Stomach (tissue), 8 donors: ENCODE measurements at regions not wholly inside any gene's neighbourhood (a gene's known extent, or its start where the extent isn't known, plus 50 kb on each side); places are given as distances from the start of the nearest gene placed in this dataset.

ENCODE experiments used
- DNase-seq, 2 donors: peaks; one replicate each; pipeline versions ENCODE4 v3.0.0 to v3.0.0-alpha.2; 2013 to 2019
- H3K27ac ChIP-seq, 5 donors: fragments of 200-600 bp in 4 of 5; sonication (generic) in 4 of 5; one replicate each; pipeline ENCODE4 v1.5.1; 2013 to 2019; ENCODE audit warnings: mild to moderate bottlenecking in 1 of 5, moderate library complexity in 1 of 5
- H3K27me3 ChIP-seq, 3 donors: fragments of 200-600 bp; sonication (generic); one replicate each; pipeline ENCODE4 v1.5.1; 2017 to 2019; ENCODE audit warnings: mixed run types in 1 of 3
- H3K36me3 ChIP-seq, 4 donors: fragments of 200-600 bp; sonication (generic); 1 replicate in 3 of 4; 2 replicates in 1 of 4; pipeline ENCODE4 v1.5.1; 2016 to 2019
- H3K4me1 ChIP-seq, 4 donors: fragments of 200-600 bp; sonication (generic); one replicate each; pipeline ENCODE4 v1.5.1; 2016 to 2019
- H3K4me3 ChIP-seq, 4 donors: fragments of 200-600 bp; sonication (generic) in 3 of 4; one replicate each; pipeline ENCODE4 v1.5.1; 2016 to 2019; ENCODE audit warnings: mild to moderate bottlenecking in 1 of 4
- H3K9me3 ChIP-seq, 4 donors: fragments of 200-600 bp; sonication (generic); one replicate each; pipeline ENCODE4 v1.5.1; 2016 to 2019
- EP300 ChIP-seq: sonication (generic); formaldehyde crosslinking; IDR thresholded peaks from one replicate; pipeline ENCODE4 v1.6.1; 2017; ENCODE audit warnings: antibody characterized with exemption
- POLR2A ChIP-seq, 4 donors: fragments of 450-650 bp; IDR thresholded peaks; one replicate each; pipeline ENCODE4 v1.6.1; 2016; ENCODE audit warnings: antibody characterized with exemption in 4 of 4, control low read depth in 2 of 4, mild to moderate bottlenecking in 1 of 4, moderate library complexity in 1 of 4
- POLR2AphosphoS5 ChIP-seq, 3 donors: sonication (generic); formaldehyde crosslinking; IDR thresholded peaks; one replicate each; pipeline ENCODE4 v1.6.1; 2016; ENCODE audit warnings: antibody characterized with exemption in 3 of 3
- WGBS, 5 donors: extraction: QIAGEN DNeasy Blood & Tissue Kit in 3 of 5; methylation state at CpG; one replicate each; pipeline versions ENCODE4 v1.1.5 to v1.1.7; 2013 to 2018; 5-methylcytosine and 5-hydroxymethylcytosine counted together
- intact Hi-C: fragments of 100-400 bp; cut with DNase I; formaldehyde crosslinking; loops from one replicate; pipeline ENCODE4 v1.15.1; 2023; ENCODE audit warnings: low total_unique reads
- TF ChIP-seq, protein P1 (sequence below), 7 experiments: fragments of 450-650 bp in 4 of 7; fragments of 200-600 bp in 3 of 7; sonication (generic) in 3 of 7; IDR thresholded peaks; one replicate each; pipeline ENCODE4 v1.5.1; 2016 to 2019; ENCODE audit warnings: antibody characterized with exemption in 7 of 7, control low read depth in 2 of 7, mild to moderate bottlenecking in 1 of 7
- donor health status: healthy with polysubstance abuse.
- donor health status: Bipolar disorder and iron deficiency.
- donor health status: healthy.

GRCh38 chr11:127332896-127333295 lies 332.3 kb upstream of the KIRREL3 start:
- Histone ChIP-seq H3K4me3 (no peak overlapping the region), H3K36me3 (no peaks in the 10 kb centered on the region), H3K9me3 (peaks cover 0 to 14% (median 3%) of the 10 kb centered on the region in 4 donors), H3K27ac (no peak overlapping the region), H3K4me1 (no peaks in the 10 kb centered on the region), H3K27me3 (no peaks in the 10 kb centered on the region)
- no peak for DNase-seq
- 69 to 78% (median 71%) methylated on average over 2 of the region's 2 CpGs for WGBS, 5 donors
- intact Hi-C loops = no loop called here
- TF ChIP-seq, protein P1, sequence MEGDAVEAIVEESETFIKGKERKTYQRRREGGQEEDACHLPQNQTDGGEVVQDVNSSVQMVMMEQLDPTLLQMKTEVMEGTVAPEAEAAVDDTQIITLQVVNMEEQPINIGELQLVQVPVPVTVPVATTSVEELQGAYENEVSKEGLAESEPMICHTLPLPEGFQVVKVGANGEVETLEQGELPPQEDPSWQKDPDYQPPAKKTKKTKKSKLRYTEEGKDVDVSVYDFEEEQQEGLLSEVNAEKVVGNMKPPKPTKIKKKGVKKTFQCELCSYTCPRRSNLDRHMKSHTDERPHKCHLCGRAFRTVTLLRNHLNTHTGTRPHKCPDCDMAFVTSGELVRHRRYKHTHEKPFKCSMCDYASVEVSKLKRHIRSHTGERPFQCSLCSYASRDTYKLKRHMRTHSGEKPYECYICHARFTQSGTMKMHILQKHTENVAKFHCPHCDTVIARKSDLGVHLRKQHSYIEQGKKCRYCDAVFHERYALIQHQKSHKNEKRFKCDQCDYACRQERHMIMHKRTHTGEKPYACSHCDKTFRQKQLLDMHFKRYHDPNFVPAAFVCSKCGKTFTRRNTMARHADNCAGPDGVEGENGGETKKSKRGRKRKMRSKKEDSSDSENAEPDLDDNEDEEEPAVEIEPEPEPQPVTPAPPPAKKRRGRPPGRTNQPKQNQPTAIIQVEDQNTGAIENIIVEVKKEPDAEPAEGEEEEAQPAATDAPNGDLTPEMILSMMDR (IDR thresholded peaks at IDR 0.05) = no peak
- TF ChIP-seq EP300 (no peak), POLR2A (IDR thresholded peaks at IDR 0.05) (no peak), POLR2AphosphoS5 (IDR thresholded peaks at IDR 0.05) (no peak)

DNA sequence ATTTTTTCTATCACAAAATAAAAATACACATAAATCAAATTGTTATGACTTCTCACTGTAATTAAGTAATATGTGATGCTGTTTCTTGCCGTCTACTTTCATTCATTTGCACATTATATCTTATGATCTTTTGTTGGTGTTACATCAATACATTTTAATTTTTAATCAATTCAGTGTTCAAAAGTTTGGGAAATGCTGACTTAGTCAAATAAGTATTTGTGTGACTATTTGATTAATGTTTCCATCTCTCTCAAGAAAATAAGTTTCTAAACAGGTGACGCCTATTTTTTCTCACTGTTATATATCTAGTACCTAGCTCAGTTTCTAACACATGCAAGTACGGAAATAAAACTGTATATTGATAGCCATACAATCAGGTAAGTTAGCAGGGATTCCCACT lies 329.5 kb upstream of the KIRREL3 start:
- intact Hi-C loops = no loop called here
- no peaks in the 10 kb centered on the region for H3K27me3 ChIP-seq
- no peak for DNase-seq
- peaks cover 0 to 14% (median 3%) of the 10 kb centered on the region in 4 donors for H3K9me3 ChIP-seq
- 51 to 65% (median 63%) methylated on average over 3 of the region's 3 CpGs for WGBS, 5 donors
- H3K4me1 ChIP-seq = no peaks in the 10 kb centered on the region
- no peak overlapping the region for H3K4me3 ChIP-seq
- H3K36me3 ChIP-seq = no peaks in the 10 kb centered on the region
- TF ChIP-seq POLR2AphosphoS5 (IDR thresholded peaks at IDR 0.05) (no peak), POLR2A (IDR thresholded peaks at IDR 0.05) (no peak), EP300 (no peak)
- TF ChIP-seq, protein P1 (IDR thresholded peaks at IDR 0.05) = no peak
- no peak overlapping the region for H3K27ac ChIP-seq

- Histone ChIP-seq H3K9me3 (no peaks in the 10 kb centered on the region), H3K27ac (no peak overlapping the region), H3K4me1 (no peaks in the 10 kb centered on the region), H3K27me3 (peaks cover 0 to 10% (median 0%) of the 10 kb centered on the region in 3 donors), H3K4me3 (no peak overlapping the region), H3K36me3 (no peaks in the 10 kb centered on the region)
- no peak for DNase-seq
- TF ChIP-seq, protein P1 (IDR thresholded peaks at IDR 0.05) = no peak
- TF ChIP-seq POLR2AphosphoS5 (IDR thresholded peaks at IDR 0.05) (no peak), POLR2A (IDR thresholded peaks at IDR 0.05) (no peak), EP300 (no peak)
- 40 to 58% (median 54%) methylated on average over 2 of the region's 2 CpGs for WGBS, 5 donors
- intact Hi-C loops = no loop called here
These were observed 307.7 kb upstream of the KIRREL3 start for GRCh38 chr11:127308291-127308690.

DNA sequence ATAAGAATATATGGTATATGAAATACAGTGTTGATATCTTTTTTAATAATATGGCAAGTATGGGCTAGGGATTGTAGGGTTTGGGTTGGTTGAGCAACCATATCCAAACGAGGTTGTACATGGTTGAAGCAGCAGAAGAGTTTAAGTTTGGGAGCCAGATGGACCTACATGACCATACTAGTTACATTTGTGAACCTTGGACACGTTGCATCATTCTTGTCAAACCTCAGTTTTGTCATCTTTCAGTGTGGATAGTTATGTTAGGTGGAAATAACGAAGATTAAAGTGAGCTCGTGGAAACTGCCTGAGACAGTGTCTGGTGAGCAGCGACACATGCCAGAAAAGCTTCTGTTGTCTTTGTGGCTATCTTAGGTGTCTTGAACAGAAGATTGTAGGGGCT lies 307.1 kb upstream of the KIRREL3 start:
- DNase-seq = no peak
- 53 to 59% (median 57%) methylated on average over 5 of the region's 5 CpGs for WGBS, 5 donors
- Histone ChIP-seq H3K36me3 (no peaks in the 10 kb centered on the region), H3K27ac (no peak overlapping the region), H3K27me3 (peaks cover 0 to 10% (median 0%) of the 10 kb centered on the region in 3 donors), H3K9me3 (no peaks in the 10 kb centered on the region), H3K4me1 (no peaks in the 10 kb centered on the region), H3K4me3 (no peak overlapping the region)
- intact Hi-C loops = no loop called here
- TF ChIP-seq, protein P1 (IDR thresholded peaks at IDR 0.05) = no peak
- TF ChIP-seq EP300 (no peak), POLR2AphosphoS5 (IDR thresholded peaks at IDR 0.05) (no peak), POLR2A (IDR thresholded peaks at IDR 0.05) (no peak)
